IgD-negative memory B cell (primary cell): ENCODE measurements at regions not wholly inside any gene's neighbourhood (a gene's known extent, or its start where the extent isn't known, plus 50 kb on each side); places are given as distances from the start of the nearest gene placed in this dataset.
"Not testable (repeated sequence)": the region's sequence is repeated elsewhere in the genome, so short reads cannot be mapped to it uniquely, and the experiment has no call there.

ENCODE experiments used
- H3K27ac Mint-ChIP-seq, 3 donors: one replicate each; pipeline ENCODE4 v1.8.0; 2020 to 2022; ENCODE audit warnings: mild to moderate bottlenecking in 3 of 3, mixed read lengths in 3 of 3, moderate library complexity in 1 of 3
- H3K27me3 Mint-ChIP-seq: one replicate; pipeline ENCODE4 v1.8.0; 2021; ENCODE audit warnings: mixed read lengths
- H3K36me3 Mint-ChIP-seq: one replicate; pipeline ENCODE4 v1.8.0; 2020; ENCODE audit warnings: mild to moderate bottlenecking, mixed read lengths
- H3K4me1 Mint-ChIP-seq, 3 donors: one replicate each; pipeline ENCODE4 v1.8.0; 2020 to 2022; ENCODE audit warnings: mixed read lengths in 3 of 3, mild to moderate bottlenecking in 1 of 3
- H3K4me3 Mint-ChIP-seq, 4 donors: one replicate each; pipeline ENCODE4 v1.8.0; 2020 to 2022; ENCODE audit warnings: mild to moderate bottlenecking in 4 of 4, mixed read lengths in 4 of 4, moderate library complexity in 3 of 4
- H3K9me3 Mint-ChIP-seq, 3 donors: one replicate each; pipeline ENCODE4 v1.8.0; 2020 to 2021; ENCODE audit warnings: mixed read lengths in 3 of 3, mild to moderate bottlenecking in 1 of 3

GRCh38 chr5:106454651-106455415 is 1215.9 kb downstream of the EFNA5 start:
- Mint-ChIP-seq H3K27me3 (no peaks in the 10 kb centered on the region), H3K27ac (no peak overlapping the region), H3K9me3 (peaks cover 0 to 8% (median 1%) of the 10 kb centered on the region in 3 donors), H3K4me1 (no peaks in the 10 kb centered on the region), H3K36me3 (no peaks in the 10 kb centered on the region), H3K4me3 (no peak overlapping the region)

- Mint-ChIP-seq H3K9me3 (peaks cover 0 to 8% (median 0%) of the 10 kb centered on the region in 3 donors), H3K4me1 (no peaks in the 10 kb centered on the region), H3K27ac (no peak overlapping the region), H3K4me3 (no peak overlapping the region), H3K27me3 (no peaks in the 10 kb centered on the region), H3K36me3 (no peaks in the 10 kb centered on the region)
Measured at GRCh38 chr5:106454050-106454449, 1216.7 kb downstream of the EFNA5 start.

- Mint-ChIP-seq H3K4me3 (no peak overlapping the region), H3K27ac (no peak overlapping the region), H3K4me1 (no peaks in the 10 kb centered on the region), H3K9me3 (peaks cover 0 to 12% (median 0%) of the 10 kb centered on the region in 3 donors), H3K27me3 (no peaks in the 10 kb centered on the region), H3K36me3 (no peaks in the 10 kb centered on the region)
Measured at GRCh38 chr5:106451998-106452397, 1218.7 kb downstream of the EFNA5 start.

- H3K27ac Mint-ChIP-seq = no peak overlapping the region
- H3K4me1 Mint-ChIP-seq = no peaks in the 10 kb centered on the region
- no peak overlapping the region for H3K4me3 Mint-ChIP-seq
- H3K27me3 Mint-ChIP-seq = no peaks in the 10 kb centered on the region
- no peaks in the 10 kb centered on the region for H3K36me3 Mint-ChIP-seq
- peaks cover 0 to 4% (median 0%) of the 10 kb centered on the region in 3 donors for H3K9me3 Mint-ChIP-seq
Measured at GRCh38 chr5:106443746-106444145, 1227.0 kb downstream of the EFNA5 start.

- Mint-ChIP-seq H3K4me1 (no peaks in the 10 kb centered on the region), H3K9me3 (peaks cover 0 to 9% (median 2%) of the 10 kb centered on the region in 3 donors), H3K36me3 (peaks cover 1% of the 10 kb centered on the region), H3K27ac (no peak overlapping the region), H3K4me3 (no peak overlapping the region), H3K27me3 (no peaks in the 10 kb centered on the region)
Measured at GRCh38 chr5:106435185-106435584, 1235.6 kb downstream of the EFNA5 start.

GRCh38 chr5:106430733-106431132 is 1240.0 kb downstream of the EFNA5 start:
- H3K27ac Mint-ChIP-seq, H3K4me3 Mint-ChIP-seq, H3K4me1 Mint-ChIP-seq, H3K36me3 Mint-ChIP-seq, H3K27me3 Mint-ChIP-seq, H3K9me3 Mint-ChIP-seq: not testable (repeated sequence)

GRCh38 chr5:106423109-106423897 is 1247.4 kb downstream of the EFNA5 start:
- H3K27ac Mint-ChIP-seq = no peak overlapping the region

GRCh38 chr5:106420102-106420501 is 1250.6 kb downstream of the EFNA5 start:
- Mint-ChIP-seq H3K27ac (no peak overlapping the region), H3K9me3 (peaks cover 0 to 4% (median 0%) of the 10 kb centered on the region in 3 donors), H3K36me3 (no peaks in the 10 kb centered on the region), H3K4me1 (no peaks in the 10 kb centered on the region), H3K27me3 (no peaks in the 10 kb centered on the region), H3K4me3 (no peak overlapping the region)

More at GRCh38 chr5:106423109-106423897, 1247.4 kb downstream of the EFNA5 start:
- no peaks in the 10 kb centered on the region for H3K36me3 Mint-ChIP-seq
- no peaks in the 10 kb centered on the region for H3K27me3 Mint-ChIP-seq
- no peak overlapping the region for H3K4me3 Mint-ChIP-seq
- H3K4me1 Mint-ChIP-seq = no peaks in the 10 kb centered on the region
- no peaks in the 10 kb centered on the region for H3K9me3 Mint-ChIP-seq

GRCh38 chr5:106418196-106418595 is 1252.5 kb downstream of the EFNA5 start:
- Mint-ChIP-seq H3K36me3 (no peaks in the 10 kb centered on the region), H3K4me3 (no peak overlapping the region), H3K9me3 (peaks cover 0 to 4% (median 0%) of the 10 kb centered on the region in 3 donors), H3K4me1 (no peaks in the 10 kb centered on the region), H3K27me3 (no peaks in the 10 kb centered on the region), H3K27ac (no peak overlapping the region)

- H3K9me3 Mint-ChIP-seq = peaks cover 0 to 4% (median 0%) of the 10 kb centered on the region in 3 donors
- H3K27ac Mint-ChIP-seq = no peak overlapping the region
- H3K36me3 Mint-ChIP-seq = no peaks in the 10 kb centered on the region
- H3K4me1 Mint-ChIP-seq = no peaks in the 10 kb centered on the region
- H3K4me3 Mint-ChIP-seq = no peak overlapping the region
- no peaks in the 10 kb centered on the region for H3K27me3 Mint-ChIP-seq
Measured at GRCh38 chr5:106417566-106417965, 1253.2 kb downstream of the EFNA5 start.

- no peaks in the 10 kb centered on the region for H3K4me1 Mint-ChIP-seq
- H3K4me3 Mint-ChIP-seq = no peak overlapping the region
- no peaks in the 10 kb centered on the region for H3K36me3 Mint-ChIP-seq
- no peak overlapping the region for H3K27ac Mint-ChIP-seq
- H3K27me3 Mint-ChIP-seq = no peaks in the 10 kb centered on the region
- H3K9me3 Mint-ChIP-seq = peaks cover 0 to 4% (median 0%) of the 10 kb centered on the region in 3 donors
Measured at GRCh38 chr5:106417163-106417562, 1253.6 kb downstream of the EFNA5 start.

GRCh38 chr5:106415541-106415940 is 1255.2 kb downstream of the EFNA5 start:
- Mint-ChIP-seq H3K27ac (no peak overlapping the region), H3K36me3 (no peaks in the 10 kb centered on the region), H3K9me3 (peaks cover 0 to 4% (median 0%) of the 10 kb centered on the region in 3 donors), H3K4me3 (no peak overlapping the region), H3K27me3 (no peaks in the 10 kb centered on the region), H3K4me1 (no peaks in the 10 kb centered on the region)

GRCh38 chr5:106414342-106414741 is 1256.4 kb downstream of the EFNA5 start:
- Mint-ChIP-seq H3K27ac (no peak overlapping the region), H3K36me3 (no peaks in the 10 kb centered on the region), H3K9me3 (peaks cover 0 to 4% (median 0%) of the 10 kb centered on the region in 3 donors), H3K4me3 (no peak overlapping the region), H3K27me3 (no peaks in the 10 kb centered on the region), H3K4me1 (no peaks in the 10 kb centered on the region)

- H3K9me3 Mint-ChIP-seq = peaks cover 0 to 6% (median 0%) of the 10 kb centered on the region in 3 donors
- H3K27me3 Mint-ChIP-seq = no peaks in the 10 kb centered on the region
- no peaks in the 10 kb centered on the region for H3K4me1 Mint-ChIP-seq
- no peak overlapping the region for H3K27ac Mint-ChIP-seq
- no peaks in the 10 kb centered on the region for H3K36me3 Mint-ChIP-seq
- no peak overlapping the region for H3K4me3 Mint-ChIP-seq
Measured at GRCh38 chr5:106412606-106413005, 1258.1 kb downstream of the EFNA5 start.

GRCh38 chr5:106408570-106408969 is 1262.2 kb downstream of the EFNA5 start:
- Mint-ChIP-seq H3K27ac (no peak overlapping the region), H3K4me3 (no peak overlapping the region), H3K9me3 (peaks cover 0 to 6% (median 2%) of the 10 kb centered on the region in 3 donors), H3K27me3 (no peaks in the 10 kb centered on the region), H3K36me3 (no peaks in the 10 kb centered on the region), H3K4me1 (no peaks in the 10 kb centered on the region)
